ENCODE measurements at regions not wholly inside any gene's neighbourhood (a gene's known extent, or its start where the extent isn't known, plus 50 kb on each side); places are given as distances from the start of the nearest gene placed in this dataset.

GRCh38 chr5:38094889-38095288 is 163.5 kb upstream of the EGFLAM start:
- no peak for DNase-seq

GRCh38 chr5:38093855-38094254 is 164.5 kb upstream of the EGFLAM start:
- no peak for DNase-seq

GRCh38 chr5:38086777-38087176 is 171.6 kb upstream of the EGFLAM start:
- DNase-seq = no peak

GRCh38 chr5:38079620-38080402 is 178.5 kb upstream of the EGFLAM start:
- no peak for DNase-seq

- no peak for DNase-seq
Measured at GRCh38 chr5:38078161-38078560, 180.2 kb upstream of the EGFLAM start.

- DNase-seq = no peak
Measured at GRCh38 chr5:38077652-38078051, 180.7 kb upstream of the EGFLAM start.

GRCh38 chr5:38071831-38072694 is 186.3 kb upstream of the EGFLAM start:
- DNase-seq = no peak

- no peak for DNase-seq
Measured at GRCh38 chr5:38070304-38070950, 187.9 kb upstream of the EGFLAM start.

GRCh38 chr5:38069360-38069759 is 189.0 kb upstream of the EGFLAM start:
- no peak for DNase-seq

- DNase-seq = peak; percentile 19
Measured at GRCh38 chr5:38060354-38060753, 198.0 kb upstream of the EGFLAM start.

- DNase-seq = no peak
Measured at GRCh38 chr5:38059876-38060275, 198.5 kb upstream of the EGFLAM start.

GRCh38 chr5:38051711-38052511 is 206.4 kb upstream of the EGFLAM start:
- no peak for DNase-seq

GRCh38 chr5:38048400-38048799 is 208.6 kb upstream of the GDNF start:
- DNase-seq = no peak

GRCh38 chr5:38046103-38046502 is 206.3 kb upstream of the GDNF start:
- no peak for DNase-seq

- DNase-seq = no peak
Measured at GRCh38 chr5:38045446-38045845, 205.6 kb upstream of the GDNF start.

GRCh38 chr5:38039826-38040225 is 200.0 kb upstream of the GDNF start:
- DNase-seq = no peak

- DNase-seq = no peak
Measured at GRCh38 chr5:38039091-38039490, 199.2 kb upstream of the GDNF start.

- no peak for DNase-seq
Measured at GRCh38 chr5:38036765-38037164, 196.9 kb upstream of the GDNF start.

- no peak for DNase-seq
Measured at GRCh38 chr5:38032149-38032548, 192.3 kb upstream of the GDNF start.

- no peak for DNase-seq
Measured at GRCh38 chr5:38031304-38031703, 191.5 kb upstream of the GDNF start.

GRCh38 chr5:38029397-38030065 is 189.7 kb upstream of the GDNF start:
- DNase-seq = no peak

- no peak for DNase-seq
Measured at GRCh38 chr5:38023799-38024198, 184.0 kb upstream of the GDNF start.

Measured in HCEC 1CT (cell line).